GM12892 (cell line): ENCODE measurements at regions not wholly inside any gene's neighbourhood (a gene's known extent, or its start where the extent isn't known, plus 50 kb on each side); places are given as distances from the start of the nearest gene placed in this dataset.

Experiments
- DNase-seq: peaks from one replicate; pipeline ENCODE4 v3.0.0; 2011; ENCODE audit not compliant: insufficient read length
- FAIRE-seq: peaks from 2 replicates; lab custom pipeline; 2011; peaks lifted over from hg19 to GRCh38; lab: Jason Lieb, UNC
- POLR2A ChIP-seq: IDR thresholded peaks from 2 replicates; pipeline ENCODE4 v1.6.1; 2011; ENCODE audit warnings: low read depth, low read length, control low read depth
- POLR2AphosphoS5 ChIP-seq: IDR thresholded peaks from 2 replicates; pipeline ENCODE4 v1.6.1; 2011; ENCODE audit warnings: low read depth, low read length, control low read depth
- TAF1 ChIP-seq: IDR thresholded peaks from 2 replicates; pipeline ENCODE4 v1.6.1; 2011; ENCODE audit warnings: low read depth, mild to moderate bottlenecking, control low read depth, low read length, borderline replicate concordance

DNA sequence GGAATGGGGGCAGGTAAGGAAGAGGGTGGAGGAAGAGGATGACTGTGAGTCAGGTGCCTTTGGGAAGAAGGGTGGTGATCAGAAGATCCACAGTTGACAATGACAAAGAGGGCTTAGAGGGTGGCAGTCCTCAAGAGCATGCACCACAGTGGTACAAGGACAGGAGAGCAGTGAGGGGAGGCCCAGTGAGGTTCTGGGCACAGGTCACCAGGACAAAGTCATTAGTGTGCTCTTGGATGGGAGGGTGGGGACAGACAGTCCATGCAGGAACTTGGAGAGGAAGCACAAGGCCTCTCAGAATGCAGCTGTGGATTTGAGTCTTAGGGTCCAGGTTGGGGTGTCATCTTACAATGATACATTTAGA lies 75.1 kb downstream of the RHOU start:
- no peak for DNase-seq
- no peak for FAIRE-seq
- no peak for TF ChIP-seq POLR2A
- no peak for TF ChIP-seq TAF1
- TF ChIP-seq POLR2AphosphoS5, result no peak

DNA sequence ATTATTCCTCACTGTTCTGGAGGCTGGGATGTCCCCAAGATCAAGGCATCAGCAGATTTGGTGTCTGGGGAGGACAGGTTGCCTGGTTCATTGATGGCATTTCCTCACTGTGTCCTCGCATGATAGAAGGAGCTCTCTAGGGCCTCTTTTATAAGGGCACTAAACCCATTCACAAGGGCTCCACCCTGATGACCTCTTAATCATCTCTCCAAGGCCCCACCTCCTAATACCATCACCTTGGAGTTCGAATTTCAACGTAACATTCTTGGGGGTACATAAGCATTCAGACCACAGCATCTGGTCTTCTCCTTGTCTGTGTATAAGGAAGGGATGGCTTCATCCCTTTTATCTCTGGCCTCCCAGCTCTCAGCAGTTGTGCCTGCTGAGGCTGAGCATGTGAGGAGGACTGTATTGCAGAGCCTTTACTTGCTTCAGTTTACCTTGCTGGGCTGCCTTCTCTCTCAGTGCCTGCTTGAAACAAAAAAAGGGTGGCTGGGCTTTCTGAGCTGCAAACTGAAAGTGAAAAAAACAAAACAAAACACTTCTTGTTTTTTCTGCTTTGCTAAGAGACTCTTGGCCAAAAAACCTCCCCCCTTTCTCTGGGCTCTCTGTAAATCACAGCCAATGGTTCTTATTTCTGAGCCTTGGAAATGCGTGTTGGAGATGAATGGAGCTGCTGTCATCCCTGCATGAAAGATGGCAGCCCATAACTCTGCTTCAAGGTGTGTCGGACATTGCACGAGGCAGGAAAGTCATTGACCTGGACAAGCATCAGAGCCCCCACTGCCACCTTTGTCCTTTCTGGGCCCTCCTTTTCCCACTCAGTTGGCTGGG lies 75.8 kb downstream of the RHOU start:
- no peak for DNase-seq
- no peak for FAIRE-seq
- TF ChIP-seq TAF1, result no peak
- TF ChIP-seq POLR2AphosphoS5, result no peak
- no peak for TF ChIP-seq POLR2A

DNA sequence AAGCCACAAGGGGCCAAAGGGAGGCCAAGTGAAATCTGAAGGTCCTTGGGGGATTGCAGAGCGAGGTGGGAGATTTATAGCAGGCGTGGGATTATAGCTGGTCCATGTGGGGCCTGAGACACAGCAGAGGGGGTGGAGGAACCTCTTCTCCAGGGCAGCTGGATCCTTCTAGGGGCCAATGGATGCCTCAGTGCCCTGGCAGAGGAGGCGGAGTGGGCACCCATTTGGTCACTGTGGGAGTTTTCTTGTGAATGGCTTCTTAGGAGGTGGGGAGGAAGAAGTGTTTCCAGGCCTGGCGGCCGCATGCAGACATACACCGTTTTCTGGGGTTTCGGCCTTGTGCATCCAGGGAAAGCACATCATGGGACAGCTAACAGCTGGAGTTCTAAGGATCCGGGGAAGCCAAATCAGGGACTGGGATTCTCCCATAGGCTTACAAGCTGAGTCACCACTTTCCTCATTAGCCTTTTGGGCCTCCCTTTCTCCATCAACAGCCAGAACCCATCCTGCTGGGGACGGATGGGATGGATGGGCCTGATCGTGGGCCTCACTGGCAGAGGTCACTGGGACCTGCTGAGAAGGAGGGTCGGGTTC lies 76.5 kb downstream of the RHOU start:
- FAIRE-seq (no peak), DNase-seq (no peak)
- TF ChIP-seq POLR2A, result no peak
- TF ChIP-seq TAF1, result no peak
- TF ChIP-seq POLR2AphosphoS5, result no peak

DNA sequence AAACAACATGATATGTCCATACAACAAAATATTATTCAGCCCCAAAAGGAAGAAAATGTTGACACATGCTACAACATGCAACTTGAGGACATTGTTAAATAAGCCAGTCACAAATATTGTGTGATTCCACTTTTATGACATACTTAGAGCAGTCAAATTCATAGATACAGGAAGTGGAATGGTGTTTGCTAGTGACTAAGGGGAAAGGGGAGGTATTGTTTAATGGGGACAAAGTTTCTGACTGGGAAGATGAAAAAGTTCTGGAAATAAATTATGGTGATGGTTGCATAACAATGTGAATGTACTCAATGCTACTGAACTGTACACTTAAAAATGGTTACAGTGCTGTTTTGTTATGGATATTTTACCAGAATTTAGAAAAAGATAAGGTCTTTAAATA lies 77.7 kb downstream of the RHOU start:
- FAIRE-seq (no peak), DNase-seq (no peak)
- TF ChIP-seq POLR2AphosphoS5 (no peak), POLR2A (no peak), TAF1 (no peak)

DNA sequence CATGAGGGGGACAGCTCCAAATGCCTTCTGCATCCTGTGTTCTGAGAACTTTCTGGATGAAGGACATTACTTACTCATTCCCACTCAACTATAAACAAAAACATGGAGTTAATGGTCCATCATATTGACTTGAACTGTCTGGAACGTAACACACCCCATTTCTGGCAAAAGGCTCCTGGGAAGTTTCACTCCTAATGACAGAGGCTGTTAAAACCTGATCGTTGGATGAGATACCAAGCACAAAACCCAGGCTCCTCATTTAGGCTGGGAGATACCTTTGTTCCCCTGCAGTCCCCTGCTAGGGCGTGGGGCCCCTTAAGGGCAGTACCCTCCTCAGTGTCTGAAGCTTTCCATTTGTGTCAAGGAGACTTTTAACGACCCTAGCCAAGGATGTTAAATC lies 78.9 kb downstream of the RHOU start:
- TF ChIP-seq POLR2AphosphoS5 (no peak), POLR2A (no peak), TAF1 (no peak)
- DNase-seq (no peak), FAIRE-seq (no peak)

DNA sequence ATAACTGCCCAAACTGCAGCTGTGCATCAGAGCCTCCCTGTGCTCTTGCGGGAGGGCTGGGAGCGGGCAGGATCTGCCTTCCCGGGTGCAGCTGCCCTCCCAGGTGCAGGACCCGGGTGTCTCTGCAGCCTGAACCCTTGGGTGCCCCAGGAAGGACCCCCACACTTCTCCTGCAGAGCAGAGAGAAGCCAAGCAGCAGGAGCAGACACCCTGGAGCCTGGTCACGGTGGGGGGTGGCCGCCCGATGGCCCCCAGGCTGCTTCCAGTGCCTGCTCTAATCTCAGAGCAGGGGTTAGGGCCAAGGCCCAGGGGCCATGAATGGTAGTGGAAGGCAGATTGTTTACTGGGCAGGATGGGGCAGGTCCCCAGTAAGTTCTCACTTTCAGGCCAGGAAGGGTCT lies 83.0 kb downstream of the RHOU start:
- no peak for DNase-seq
- FAIRE-seq, result no peak

DNA sequence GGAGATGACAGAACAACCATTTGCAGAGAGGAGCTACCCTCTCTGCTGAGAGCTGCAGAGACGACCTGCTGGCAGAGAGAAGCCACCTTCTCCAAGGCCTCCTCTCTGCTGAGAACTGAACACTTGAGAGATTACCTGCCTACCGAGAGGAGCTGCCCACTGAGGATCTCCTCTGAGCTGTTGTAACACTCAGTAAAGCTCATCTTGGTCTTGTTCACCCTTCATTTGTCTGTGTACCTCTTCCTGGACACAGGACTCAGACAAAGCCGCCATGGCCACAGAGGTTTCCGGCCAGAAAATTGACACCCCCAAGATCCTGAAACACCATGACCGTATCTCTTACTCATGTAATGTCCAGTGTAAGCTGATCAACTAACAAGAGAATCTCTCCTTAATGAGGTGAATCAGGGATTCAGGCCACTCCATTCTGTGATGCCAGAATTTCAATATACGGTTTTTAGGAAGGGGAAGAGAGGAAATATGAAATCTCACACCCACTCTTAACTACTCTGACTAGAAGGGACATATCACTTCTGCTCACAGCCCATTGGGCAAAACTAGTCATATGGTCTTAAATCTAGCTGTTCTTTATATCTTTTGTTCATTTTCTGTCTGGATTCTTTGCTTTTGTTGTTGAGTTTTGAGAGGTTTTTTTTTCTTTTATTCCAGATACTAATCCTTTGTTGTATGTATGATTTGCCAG lies 83.8 kb downstream of the RHOU start:
- TF ChIP-seq TAF1 (no peak), POLR2A (no peak), POLR2AphosphoS5 (no peak)
- DNase-seq (no peak), FAIRE-seq (no peak)

More for the DNA sequence above, 83.0 kb downstream of the RHOU start:
- no peak for TF ChIP-seq POLR2A
- TF ChIP-seq TAF1, result no peak
- TF ChIP-seq POLR2AphosphoS5, result no peak

DNA sequence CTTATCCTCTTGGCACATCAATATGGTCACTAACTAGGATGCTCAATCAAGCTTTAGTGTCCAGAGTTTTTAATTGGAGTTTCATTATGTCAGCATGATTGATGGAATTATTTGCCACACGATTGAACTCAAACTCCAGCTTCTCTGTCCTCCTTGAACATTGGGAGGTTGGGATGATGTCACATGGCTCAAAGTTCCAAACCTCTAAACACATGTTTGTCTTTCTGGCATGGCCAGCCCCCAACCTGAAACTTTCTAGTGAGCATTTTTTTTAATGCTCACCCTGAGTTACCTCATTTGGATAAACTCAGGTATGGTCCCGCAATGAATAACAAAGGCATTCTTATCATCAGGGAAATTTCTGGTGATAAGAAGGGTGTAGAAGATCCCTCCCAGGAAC lies 86.0 kb downstream of the RHOU start:
- DNase-seq, result no peak
- no peak for FAIRE-seq
- TF ChIP-seq POLR2AphosphoS5 (no peak), POLR2A (no peak), TAF1 (no peak)

DNA sequence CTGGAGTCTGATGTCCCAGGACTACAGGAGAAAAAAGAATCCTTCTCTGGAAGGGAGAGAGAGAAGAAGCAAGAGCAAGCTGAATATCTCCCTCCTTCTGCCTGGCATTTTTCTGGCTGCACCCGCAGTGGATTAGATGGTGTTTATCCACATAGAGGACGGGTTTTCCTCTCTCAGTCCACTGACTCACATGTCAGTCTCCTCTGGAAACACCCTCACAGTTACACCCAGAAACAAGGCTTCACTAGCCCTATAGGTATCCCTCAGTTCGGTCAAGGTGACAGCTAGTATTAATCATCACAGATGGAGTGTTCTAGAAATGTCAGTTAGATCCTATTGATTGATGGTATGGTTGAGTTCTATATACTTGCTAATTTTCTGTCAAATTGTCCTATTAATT lies 87.9 kb downstream of the RHOU start:
- TF ChIP-seq POLR2AphosphoS5 (no peak), TAF1 (no peak)
- DNase-seq (no peak), FAIRE-seq (no peak)

DNA sequence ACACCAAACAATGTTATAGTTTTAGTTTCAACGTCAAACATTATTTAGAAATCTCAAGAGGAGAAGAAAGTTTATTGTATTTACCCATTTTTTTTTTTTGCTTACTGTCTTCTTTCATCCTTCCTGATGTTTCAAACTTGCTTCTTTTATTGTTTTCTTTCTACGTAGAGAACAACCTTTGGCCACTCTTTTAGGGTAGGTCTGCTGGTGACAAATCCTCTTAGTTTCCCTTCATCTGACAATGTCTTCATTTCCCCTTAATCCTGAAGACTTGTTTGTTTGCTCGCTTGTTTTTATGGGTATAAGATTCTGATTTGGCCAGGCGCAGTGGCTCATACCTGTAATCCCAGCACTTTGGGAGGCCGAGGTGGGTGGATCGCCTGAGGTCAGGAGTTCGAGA lies 89.1 kb downstream of the RHOU start:
- FAIRE-seq, result no peak
- TF ChIP-seq TAF1, result no peak
- TF ChIP-seq POLR2AphosphoS5, result no peak
- no peak for TF ChIP-seq POLR2A
- DNase-seq, result no peak

DNA sequence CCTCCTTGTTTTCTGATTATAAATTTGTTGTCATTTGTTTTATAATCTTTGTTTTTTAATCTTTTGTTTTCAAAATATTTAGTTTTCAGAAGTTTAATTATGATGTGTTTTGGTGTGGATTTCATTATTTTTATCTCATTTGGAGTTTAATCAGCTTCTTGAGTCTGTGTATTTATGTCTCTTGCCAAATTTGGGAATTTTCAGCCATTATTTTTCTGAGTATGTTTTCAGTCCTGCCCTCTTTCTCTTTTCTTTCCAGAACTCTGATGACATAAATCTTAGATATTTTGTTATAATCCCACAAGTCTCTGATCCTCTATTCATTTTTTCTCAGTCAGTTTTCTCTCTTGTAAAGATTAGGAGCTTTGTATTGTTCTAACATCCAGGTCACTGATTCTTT lies 89.8 kb downstream of the RHOU start:
- FAIRE-seq, result no peak
- DNase-seq, result no peak
- TF ChIP-seq POLR2A (no peak), TAF1 (no peak), POLR2AphosphoS5 (no peak)
